ENCODE measurements at regions not wholly inside any gene's neighbourhood (a gene's known extent, or its start where the extent isn't known, plus 50 kb on each side); places are given as distances from the start of the nearest gene placed in this dataset.

GRCh38 chr14:85002846-85003245 lies 527.1 kb upstream of the FLRT2 start:
- TF ChIP-seq CTCF (conservative IDR thresholded peaks at IDR 0.05; ENCODE audit: low read depth in 2 of 2) = no peak
- no peak for TF ChIP-seq REST (IDR thresholded peaks at IDR 0.05; ENCODE audit: unreplicated experiment)

Data from GM23338 (cell line).